ENCODE measurements at regions not wholly inside any gene's neighbourhood (a gene's known extent, or its start where the extent isn't known, plus 50 kb on each side); places are given as distances from the start of the nearest gene placed in this dataset.
"Not testable (repeated sequence)": the region's sequence is repeated elsewhere in the genome, so short reads cannot be mapped to it uniquely, and the experiment has no call there.

- Histone ChIP-seq H3K27me3 (ENCODE audit: insufficient read depth, low read length) (no peaks in the 10 kb centered on the region), H3K9me3 (ENCODE audit: low read depth, low read length) (no peaks in the 10 kb centered on the region), H4K20me1 (ENCODE audit: insufficient read depth, low read length) (no peaks in the 10 kb centered on the region), H3K36me3 (ENCODE audit: insufficient read depth, low read length) (no peaks in the 10 kb centered on the region), H3K27ac (ENCODE audit: low read depth, low read length) (no peak overlapping the region), H3K4me2 (ENCODE audit: insufficient read depth, low read length) (no peak overlapping the region), H3K79me2 (ENCODE audit: insufficient read depth, low read length) (no peaks in the 10 kb centered on the region), H3K4me3 (ENCODE audit: insufficient read depth, low read length) (no peak overlapping the region), H3K4me1 (ENCODE audit: insufficient read depth, low read length) (no peaks in the 10 kb centered on the region), H2AFZ (ENCODE audit: low read length) (no peak overlapping the region)
- no peak for TF ChIP-seq CTCF (IDR thresholded peaks at IDR 0.05; ENCODE audit: extremely low read depth, low read depth, low read length)
- no peak for DNase-seq (ENCODE audit: insufficient read length, low spot score, missing footprints)
Observed at GRCh38 chr4:174010547-174010946, 272.9 kb downstream of the FBXO8 start.

GRCh38 chr4:174009686-174010451 is 273.6 kb downstream of the FBXO8 start:
- Histone ChIP-seq H3K27ac (ENCODE audit: low read depth, low read length) (no peak overlapping the region), H3K9me3 (ENCODE audit: low read depth, low read length) (no peaks in the 10 kb centered on the region), H2AFZ (ENCODE audit: low read length) (no peak overlapping the region), H3K79me2 (ENCODE audit: insufficient read depth, low read length) (no peaks in the 10 kb centered on the region), H3K36me3 (ENCODE audit: insufficient read depth, low read length) (no peaks in the 10 kb centered on the region), H3K4me2 (ENCODE audit: insufficient read depth, low read length) (no peak overlapping the region), H3K27me3 (ENCODE audit: insufficient read depth, low read length) (no peaks in the 10 kb centered on the region), H3K4me3 (ENCODE audit: insufficient read depth, low read length) (no peak overlapping the region), H3K4me1 (ENCODE audit: insufficient read depth, low read length) (no peaks in the 10 kb centered on the region), H4K20me1 (ENCODE audit: insufficient read depth, low read length) (no peaks in the 10 kb centered on the region)
- no peak for DNase-seq (ENCODE audit: insufficient read length, low spot score, missing footprints)
- no peak for TF ChIP-seq CTCF (IDR thresholded peaks at IDR 0.05; ENCODE audit: extremely low read depth, low read depth, low read length)

- Histone ChIP-seq H3K27ac (ENCODE audit: low read depth, low read length) (no peak overlapping the region), H4K20me1 (ENCODE audit: insufficient read depth, low read length) (no peaks in the 10 kb centered on the region), H3K4me2 (ENCODE audit: insufficient read depth, low read length) (no peak overlapping the region), H2AFZ (ENCODE audit: low read length) (no peak overlapping the region), H3K4me3 (ENCODE audit: insufficient read depth, low read length) (no peak overlapping the region), H3K79me2 (ENCODE audit: insufficient read depth, low read length) (no peaks in the 10 kb centered on the region), H3K4me1 (ENCODE audit: insufficient read depth, low read length) (no peaks in the 10 kb centered on the region), H3K27me3 (ENCODE audit: insufficient read depth, low read length) (no peaks in the 10 kb centered on the region), H3K36me3 (ENCODE audit: insufficient read depth, low read length) (no peaks in the 10 kb centered on the region), H3K9me3 (ENCODE audit: low read depth, low read length) (no peaks in the 10 kb centered on the region)
- TF ChIP-seq CTCF (IDR thresholded peaks at IDR 0.05; ENCODE audit: extremely low read depth, low read depth, low read length), result no peak
- no peak for DNase-seq (ENCODE audit: insufficient read length, low spot score, missing footprints)
Observed at GRCh38 chr4:174005422-174005821, 278.0 kb downstream of the FBXO8 start.

GRCh38 chr4:173998471-173999144 is 284.9 kb downstream of the FBXO8 start:
- Histone ChIP-seq H3K9me3 (ENCODE audit: low read depth, low read length) (no peaks in the 10 kb centered on the region), H3K4me1 (ENCODE audit: insufficient read depth, low read length) (no peaks in the 10 kb centered on the region), H4K20me1 (ENCODE audit: insufficient read depth, low read length) (no peaks in the 10 kb centered on the region), H3K27ac (ENCODE audit: low read depth, low read length) (no peak overlapping the region), H3K36me3 (ENCODE audit: insufficient read depth, low read length) (no peaks in the 10 kb centered on the region), H2AFZ (ENCODE audit: low read length) (no peak overlapping the region), H3K79me2 (ENCODE audit: insufficient read depth, low read length) (no peaks in the 10 kb centered on the region), H3K4me3 (ENCODE audit: insufficient read depth, low read length) (no peak overlapping the region), H3K4me2 (ENCODE audit: insufficient read depth, low read length) (no peak overlapping the region), H3K27me3 (ENCODE audit: insufficient read depth, low read length) (no peaks in the 10 kb centered on the region)
- TF ChIP-seq CTCF (IDR thresholded peaks at IDR 0.05; ENCODE audit: extremely low read depth, low read depth, low read length), result no peak
- DNase-seq (ENCODE audit: insufficient read length, low spot score, missing footprints), result no peak

GRCh38 chr4:173995779-173996178 is 287.7 kb downstream of the FBXO8 start:
- not testable (repeated sequence) for H4K20me1 ChIP-seq (ENCODE audit: insufficient read depth, low read length); H3K4me3 ChIP-seq (ENCODE audit: insufficient read depth, low read length); H3K9me3 ChIP-seq (ENCODE audit: low read depth, low read length); DNase-seq (ENCODE audit: insufficient read length, low spot score, missing footprints); H3K79me2 ChIP-seq (ENCODE audit: insufficient read depth, low read length); H3K4me2 ChIP-seq (ENCODE audit: insufficient read depth, low read length); H3K4me1 ChIP-seq (ENCODE audit: insufficient read depth, low read length); H2AFZ ChIP-seq (ENCODE audit: low read length); H3K27me3 ChIP-seq (ENCODE audit: insufficient read depth, low read length); H3K36me3 ChIP-seq (ENCODE audit: insufficient read depth, low read length); H3K27ac ChIP-seq (ENCODE audit: low read depth, low read length)
